A549 (cell line): ENCODE measurements at regions not wholly inside any gene's neighbourhood (a gene's known extent, or its start where the extent isn't known, plus 50 kb on each side); places are given as distances from the start of the nearest gene placed in this dataset.

Experiments
- BCL3 ChIP-seq: fragments of >200 bp; sonication (Bioruptor Twin); formaldehyde crosslinking; IDR thresholded peaks from 3 replicates; pipeline ENCODE4 v1.6.1; 2016
- CTCF ChIP-seq: fragments of >200 bp; sonication (Bioruptor Twin); formaldehyde crosslinking; IDR thresholded peaks from 3 replicates; pipeline ENCODE4 v1.5.1; 2016
- FOSL2 ChIP-seq, 2 experiments: fragments of 450-650 bp in 1 of 2; fragments of >200 bp in 1 of 2; sonication (Bioruptor Twin) in 1 of 2; formaldehyde crosslinking; IDR thresholded peaks; 2 replicates each; pipeline versions ENCODE4 v1.5.0 to v1.6.1; 2016 to 2020; ENCODE audit warnings: mild to moderate bottlenecking in 1 of 2, moderate library complexity in 1 of 2
- PBX3 ChIP-seq: IDR thresholded peaks from 2 replicates; pipeline ENCODE4 v1.6.1; 2012
- POLR2A ChIP-seq: IDR thresholded peaks from 2 replicates; pipeline ENCODE4 v1.6.1; 2012; ENCODE audit warnings: mild to moderate bottlenecking, low read length
- REST ChIP-seq: fragments of 200-600 bp; sonication (generic); IDR thresholded peaks from 2 replicates; pipeline ENCODE4 v1.6.1; 2016; ENCODE audit warnings: antibody characterized with exemption, mild to moderate bottlenecking, moderate library complexity
- RFX5 ChIP-seq: fragments of 450-650 bp; IDR thresholded peaks from 2 replicates; pipeline ENCODE4 v1.7.1; 2014; ENCODE audit warnings: antibody characterized with exemption, mild to moderate bottlenecking, moderate library complexity
- USF2 ChIP-seq: fragments of 450-650 bp; IDR thresholded peaks from 2 replicates; pipeline ENCODE4 v1.6.1; 2014; ENCODE audit warnings: antibody characterized with exemption

GRCh38 chr7:21365866-21366624 is 61.8 kb upstream of the SP4 start:
- TF ChIP-seq CTCF (no peak), BCL3 (no peak), FOSL2 (IDR thresholded peaks at IDR 0.05) (peak; percentile 60), FOSL2 (CRISPR knock-in tag; IDR thresholded peaks at IDR 0.05) (peak; percentile 85), POLR2A (no peak), USF2 (no peak), RFX5 (no peak), REST (no peak), PBX3 (no peak)
